Testis (tissue), 2 donors: ENCODE measurements at regions not wholly inside any gene's neighbourhood (a gene's known extent, or its start where the extent isn't known, plus 50 kb on each side); places are given as distances from the start of the nearest gene placed in this dataset.

Experiments
- POLR2A ChIP-seq: fragments of 450-650 bp; IDR thresholded peaks from one replicate; pipeline ENCODE4 v1.6.1; 2017; ENCODE audit warnings: antibody characterized with exemption, mild to moderate bottlenecking, moderate library complexity
- TF ChIP-seq, protein P1 (sequence below), 3 experiments: fragments of 450-650 bp in 2 of 3; fragments of 200-600 bp in 1 of 3; sonication (generic) in 1 of 3; IDR thresholded peaks; one replicate each; pipeline ENCODE4 v1.5.1; 2016 to 2019; ENCODE audit warnings: antibody characterized with exemption in 3 of 3, mild to moderate bottlenecking in 2 of 3, moderate library complexity in 1 of 3

- TF ChIP-seq, protein P1, sequence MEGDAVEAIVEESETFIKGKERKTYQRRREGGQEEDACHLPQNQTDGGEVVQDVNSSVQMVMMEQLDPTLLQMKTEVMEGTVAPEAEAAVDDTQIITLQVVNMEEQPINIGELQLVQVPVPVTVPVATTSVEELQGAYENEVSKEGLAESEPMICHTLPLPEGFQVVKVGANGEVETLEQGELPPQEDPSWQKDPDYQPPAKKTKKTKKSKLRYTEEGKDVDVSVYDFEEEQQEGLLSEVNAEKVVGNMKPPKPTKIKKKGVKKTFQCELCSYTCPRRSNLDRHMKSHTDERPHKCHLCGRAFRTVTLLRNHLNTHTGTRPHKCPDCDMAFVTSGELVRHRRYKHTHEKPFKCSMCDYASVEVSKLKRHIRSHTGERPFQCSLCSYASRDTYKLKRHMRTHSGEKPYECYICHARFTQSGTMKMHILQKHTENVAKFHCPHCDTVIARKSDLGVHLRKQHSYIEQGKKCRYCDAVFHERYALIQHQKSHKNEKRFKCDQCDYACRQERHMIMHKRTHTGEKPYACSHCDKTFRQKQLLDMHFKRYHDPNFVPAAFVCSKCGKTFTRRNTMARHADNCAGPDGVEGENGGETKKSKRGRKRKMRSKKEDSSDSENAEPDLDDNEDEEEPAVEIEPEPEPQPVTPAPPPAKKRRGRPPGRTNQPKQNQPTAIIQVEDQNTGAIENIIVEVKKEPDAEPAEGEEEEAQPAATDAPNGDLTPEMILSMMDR (IDR thresholded peaks at IDR 0.05), result no peak
- no peak for TF ChIP-seq POLR2A
These were observed 328.4 kb upstream of the UMPS start for GRCh38 chr3:124401843-124402242.
